H1 (cell line): ENCODE measurements at regions not wholly inside any gene's neighbourhood (a gene's known extent, or its start where the extent isn't known, plus 50 kb on each side); places are given as distances from the start of the nearest gene placed in this dataset.

Source experiments
- ATF2 ChIP-seq: IDR thresholded peaks from 2 replicates; pipeline ENCODE4 v1.6.1; 2012; ENCODE audit warnings: low read length, inconsistent platforms
- BCL11A ChIP-seq, 2 experiments: IDR thresholded peaks; one replicate each; pipeline ENCODE4 v1.6.1; 2011; ENCODE audit warnings: low read depth in 2 of 2, low read length in 2 of 2, mild to moderate bottlenecking in 2 of 2
- CTCF ChIP-seq, 3 experiments: IDR thresholded peaks; 1 replicate in 2 of 3; 2 replicates in 1 of 3; pipeline versions ENCODE4 v1.5.1 to v1.6.1; 2011; ENCODE audit warnings: low read length in 3 of 3, mild to moderate bottlenecking in 3 of 3, inconsistent platforms in 2 of 3, low read depth in 1 of 3, moderate library complexity in 1 of 3; ENCODE audit not compliant: insufficient read depth in 1 of 3; ENCODE audit errors: control extremely low read depth in 1 of 3
- EGR1 ChIP-seq: IDR thresholded peaks from 2 replicates; pipeline ENCODE4 v1.6.1; 2011; ENCODE audit warnings: low read depth, low read length, borderline replicate concordance
- GABPA ChIP-seq: IDR thresholded peaks from 2 replicates; pipeline ENCODE4 v1.6.1; 2011; ENCODE audit warnings: mild to moderate bottlenecking, low read length, moderate library complexity, borderline replicate concordance; ENCODE audit not compliant: insufficient read depth
- JUN ChIP-seq: IDR thresholded peaks from 2 replicates; pipeline ENCODE4 v1.6.1; 2011; ENCODE audit warnings: low read depth, mild to moderate bottlenecking, improper control_type of control experiment, low read length
- JUND ChIP-seq: IDR thresholded peaks from 2 replicates; pipeline ENCODE4 v1.6.1; 2011; ENCODE audit warnings: mild to moderate bottlenecking, improper control_type of control experiment, low read length
- MAFK ChIP-seq: IDR thresholded peaks from 2 replicates; pipeline ENCODE4 v1.6.1; 2012; ENCODE audit warnings: low read depth, mild to moderate bottlenecking, improper control_type of control experiment, low read length
- POLR2A ChIP-seq, 2 experiments: IDR thresholded peaks; 1 replicate in 1 of 2; 2 replicates in 1 of 2; pipeline ENCODE4 v1.6.1; 2011; ENCODE audit warnings: low read depth in 2 of 2, low read length in 2 of 2, mild to moderate bottlenecking in 2 of 2; ENCODE audit errors: control extremely low read depth in 1 of 2
- SP2 ChIP-seq: IDR thresholded peaks from 2 replicates; pipeline ENCODE4 v1.6.1; 2012; ENCODE audit warnings: mild to moderate bottlenecking, low read length, inconsistent platforms
- SRF ChIP-seq: IDR thresholded peaks from 2 replicates; pipeline ENCODE4 v1.6.1; 2011; ENCODE audit warnings: mild to moderate bottlenecking, low read depth, low read length, moderate library complexity
- SUZ12 ChIP-seq: fragments of 200-600 bp; sonication (generic); IDR thresholded peaks from 2 replicates; pipeline ENCODE4 v1.6.1; 2012; ENCODE audit warnings: mild to moderate bottlenecking, inconsistent platforms, low read length, moderate library complexity, mixed read lengths
- TBP ChIP-seq: IDR thresholded peaks from 2 replicates; pipeline ENCODE4 v1.6.1; 2011; ENCODE audit warnings: low read depth, low read length, improper control_type of control experiment
- YY1 ChIP-seq: IDR thresholded peaks from 2 replicates; pipeline ENCODE4 v1.6.1; 2011; ENCODE audit warnings: low read depth, mild to moderate bottlenecking, low read length

- TF ChIP-seq GABPA (no peak), ATF2 (no peak), JUN (no peak), POLR2A (IDR thresholded peaks at IDR 0.05; ENCODE audit: control extremely low read depth in 1 of 2, low read depth in 2 of 2, low read length in 2 of 2) (no peak), CTCF (IDR thresholded peaks at IDR 0.05; ENCODE audit: control extremely low read depth in 1 of 3, insufficient read depth in 1 of 3, low read depth in 1 of 3, low read length in 3 of 3) (no peak), SUZ12 (no peak), SP2 (no peak), BCL11A (IDR thresholded peaks at IDR 0.05; ENCODE audit: low read depth in 2 of 2, low read length in 2 of 2) (no peak), JUND (no peak), SRF (no peak), MAFK (no peak), EGR1 (no peak), TBP (no peak), YY1 (no peak)
Measured at GRCh38 chr10:9294132-9294663, 1239.7 kb downstream of the GATA3 start.
